ENCODE measurements at regions not wholly inside any gene's neighbourhood (a gene's known extent, or its start where the extent isn't known, plus 50 kb on each side); places are given as distances from the start of the nearest gene placed in this dataset.

GRCh38 chr5:60546207-60546606 lies 153.8 kb downstream of the DEPDC1B start:
- H3K27ac ChIP-seq: no peak overlapping the region
- WGBS (ENCODE audit: low lambda C conversion rate, missing lambda C conversion rate): 59% methylated on average over 4 of the region's 4 CpGs
- no peaks in the 10 kb centered on the region for H3K36me3 ChIP-seq (replicated peaks; ENCODE audit: insufficient read depth, low read depth)
- peaks cover 7% of the 10 kb centered on the region for H3K4me1 ChIP-seq (ENCODE audit: insufficient read depth)
- no peaks in the 10 kb centered on the region for H3K27me3 ChIP-seq
- H3K4me2 ChIP-seq: no peak overlapping the region
- H4K20me1 ChIP-seq (ENCODE audit: insufficient read depth, poor library complexity, severe bottlenecking): no peaks in the 10 kb centered on the region
- H3K9me2 ChIP-seq (replicated peaks; ENCODE audit: insufficient read depth): no peaks in the 10 kb centered on the region
- DNase-seq (ENCODE audit: low spot score): peak; percentile 15
- no peaks in the 10 kb centered on the region for H3K9me3 ChIP-seq (ENCODE audit: low read depth)
- H2AFZ ChIP-seq: no peak overlapping the region
- TF ChIP-seq EZH2phosphoT487 (IDR thresholded peaks at IDR 0.05; ENCODE audit: low read depth, severe bottlenecking, unreplicated experiment) (no peak), EZH2 (IDR thresholded peaks at IDR 0.05; ENCODE audit: borderline replicate concordance) (no peak), CTCF (IDR thresholded peaks at IDR 0.05; ENCODE audit: poor library complexity) (no peak)
- no peaks in the 10 kb centered on the region for H3K79me2 ChIP-seq
- no peak overlapping the region for H3K4me3 ChIP-seq

GRCh38 chr5:60545551-60545950 lies 154.4 kb downstream of the DEPDC1B start:
- Histone ChIP-seq H3K4me1 (ENCODE audit: insufficient read depth) (peaks cover 7% of the 10 kb centered on the region), H3K9me3 (ENCODE audit: low read depth) (no peaks in the 10 kb centered on the region), H2AFZ (no peak overlapping the region), H3K4me3 (no peak overlapping the region), H3K79me2 (no peaks in the 10 kb centered on the region), H3K36me3 (replicated peaks; ENCODE audit: insufficient read depth, low read depth) (no peaks in the 10 kb centered on the region), H3K9me2 (replicated peaks; ENCODE audit: insufficient read depth) (no peaks in the 10 kb centered on the region), H3K4me2 (no peak overlapping the region), H3K27me3 (no peaks in the 10 kb centered on the region), H3K27ac (no peak overlapping the region), H4K20me1 (ENCODE audit: insufficient read depth, poor library complexity, severe bottlenecking) (no peaks in the 10 kb centered on the region)
- DNase-seq (ENCODE audit: low spot score): no peak
- TF ChIP-seq CTCF (IDR thresholded peaks at IDR 0.05; ENCODE audit: poor library complexity): no peak
- no peak for TF ChIP-seq EZH2phosphoT487 (IDR thresholded peaks at IDR 0.05; ENCODE audit: low read depth, severe bottlenecking, unreplicated experiment)
- TF ChIP-seq EZH2 (IDR thresholded peaks at IDR 0.05; ENCODE audit: borderline replicate concordance): no peak
- 63% methylated on average over 3 of the region's 3 CpGs for WGBS (ENCODE audit: low lambda C conversion rate, missing lambda C conversion rate)

- H3K79me2 ChIP-seq: no peaks in the 10 kb centered on the region
- no peaks in the 10 kb centered on the region for H3K9me3 ChIP-seq (ENCODE audit: low read depth)
- no peak overlapping the region for H3K27ac ChIP-seq
- H3K27me3 ChIP-seq: no peaks in the 10 kb centered on the region
- TF ChIP-seq CTCF (IDR thresholded peaks at IDR 0.05; ENCODE audit: poor library complexity): no peak
- no peak for TF ChIP-seq EZH2 (IDR thresholded peaks at IDR 0.05; ENCODE audit: borderline replicate concordance)
- no peak overlapping the region for H2AFZ ChIP-seq
- 63% methylated on average over 2 of the region's 2 CpGs for WGBS (ENCODE audit: low lambda C conversion rate, missing lambda C conversion rate)
- H3K4me1 ChIP-seq (ENCODE audit: insufficient read depth): peaks cover 7% of the 10 kb centered on the region
- H3K9me2 ChIP-seq (replicated peaks; ENCODE audit: insufficient read depth): no peaks in the 10 kb centered on the region
- no peaks in the 10 kb centered on the region for H4K20me1 ChIP-seq (ENCODE audit: insufficient read depth, poor library complexity, severe bottlenecking)
- no peak overlapping the region for H3K4me3 ChIP-seq
- no peak for DNase-seq (ENCODE audit: low spot score)
- H3K36me3 ChIP-seq (replicated peaks; ENCODE audit: insufficient read depth, low read depth): no peaks in the 10 kb centered on the region
- H3K4me2 ChIP-seq: no peak overlapping the region
Measured at GRCh38 chr5:60544142-60544541, 155.8 kb downstream of the DEPDC1B start.

GRCh38 chr5:60541980-60542379 lies 158.0 kb downstream of the DEPDC1B start:
- Histone ChIP-seq H3K79me2 (no peaks in the 10 kb centered on the region), H3K27me3 (no peaks in the 10 kb centered on the region), H3K9me2 (replicated peaks; ENCODE audit: insufficient read depth) (no peaks in the 10 kb centered on the region), H3K9me3 (ENCODE audit: low read depth) (no peaks in the 10 kb centered on the region), H4K20me1 (ENCODE audit: insufficient read depth, poor library complexity, severe bottlenecking) (no peaks in the 10 kb centered on the region), H3K27ac (no peak overlapping the region), H3K4me3 (no peak overlapping the region), H3K4me2 (no peak overlapping the region), H3K4me1 (ENCODE audit: insufficient read depth) (peaks cover 7% of the 10 kb centered on the region), H3K36me3 (replicated peaks; ENCODE audit: insufficient read depth, low read depth) (no peaks in the 10 kb centered on the region), H2AFZ (no peak overlapping the region)
- no peak for TF ChIP-seq EZH2 (IDR thresholded peaks at IDR 0.05; ENCODE audit: borderline replicate concordance)
- TF ChIP-seq EZH2phosphoT487 (IDR thresholded peaks at IDR 0.05; ENCODE audit: low read depth, severe bottlenecking, unreplicated experiment): no peak
- TF ChIP-seq CTCF (IDR thresholded peaks at IDR 0.05; ENCODE audit: poor library complexity): no peak
- DNase-seq (ENCODE audit: low spot score): peak; percentile 28
- WGBS (ENCODE audit: low lambda C conversion rate, missing lambda C conversion rate): 55% methylated on average over 2 of the region's 2 CpGs
